Adrenal gland (tissue), 9 donors: ENCODE measurements at regions not wholly inside any gene's neighbourhood (a gene's known extent, or its start where the extent isn't known, plus 50 kb on each side); places are given as distances from the start of the nearest gene placed in this dataset.

Source experiments
- DNase-seq, 7 donors: peaks; one replicate each; pipeline ENCODE4 v3.0.0-alpha.2; 2019 to 2020
- H3K27ac ChIP-seq, 5 donors: fragments of 200-600 bp; sonication (generic) in 4 of 5; 1 replicate in 3 of 5; 2 replicates in 2 of 5; pipeline versions ENCODE4 v1.5.1 to v1.8.0; 2016 to 2020; ENCODE audit warnings: mild to moderate bottlenecking in 1 of 5
- H3K27me3 ChIP-seq: fragments of 200-600 bp; 2 replicates; pipeline ENCODE4 v1.8.0; 2021
- H3K36me3 ChIP-seq, 2 donors: fragments of 200-600 bp; replicated peaks in 1 of 2; 1 replicate in 1 of 2; 2 replicates in 1 of 2; pipeline versions ENCODE4 v1.5.1 to v1.8.0; 2018 to 2022
- H3K4me1 ChIP-seq, 2 donors: fragments of 200-600 bp; replicated peaks in 1 of 2; 1 replicate in 1 of 2; 2 replicates in 1 of 2; pipeline versions ENCODE4 v1.5.1 to v1.8.0; 2018 to 2021
- H3K4me3 ChIP-seq, 4 donors: fragments of 200-600 bp; sonication (generic) in 3 of 4; one replicate each; pipeline ENCODE4 v1.5.1; 2016 to 2018
- H3K9me3 ChIP-seq, 3 donors: fragments of 200-600 bp; sonication (generic) in 1 of 3; replicated peaks in 1 of 3; 1 replicate in 2 of 3; 2 replicates in 1 of 3; pipeline versions ENCODE4 v1.5.1 to v1.8.0; 2016 to 2021
- CTCF ChIP-seq, 6 experiments: fragments of 450-650 bp in 4 of 6; fragments of 200-600 bp in 2 of 6; sonication (generic) in 1 of 6; IDR thresholded peaks; 1 replicate in 5 of 6; 2 replicates in 1 of 6; pipeline versions ENCODE4 v1.5.1 to v1.8.0; 2016 to 2021; ENCODE audit warnings: antibody characterized with exemption in 6 of 6, mild to moderate bottlenecking in 2 of 6, moderate library complexity in 1 of 6
- POLR2A ChIP-seq, 2 donors: fragments of 450-650 bp; IDR thresholded peaks; one replicate each; pipeline ENCODE4 v1.6.1; 2017; ENCODE audit warnings: antibody characterized with exemption in 2 of 2, mild to moderate bottlenecking in 2 of 2, moderate library complexity in 1 of 2
- WGBS, 4 donors: extraction: QIAGEN DNeasy Blood & Tissue Kit in 2 of 4; methylation state at CpG; one replicate each; pipeline versions ENCODE4 v1.1.5 to v1.1.7; 2013 to 2017; 5-methylcytosine and 5-hydroxymethylcytosine counted together
- intact Hi-C, 2 donors: fragments of 100-400 bp; cut with DNase I; formaldehyde crosslinking; loops; one replicate each; pipeline versions ENCODE4 v1.14.1 to v1.15.0; 2022 to 2023
- donor health status: healthy with polysubstance abuse.
- donor health status: Bipolar disorder and iron deficiency.
- donor health status: DM: yes; HTN: yes; CAD: no.
- donor health status: DM: no; HTN: no; CAD: no.
- donor health status: DM: no; HTN: no; CAD: no.

GRCh38 chr6:105578179-105578707 is 175.4 kb upstream of the PREP start:
- TF ChIP-seq CTCF (IDR thresholded peaks at IDR 0.05) (no peak), POLR2A (IDR thresholded peaks at IDR 0.05) (no peak)
- 31 to 51% (median 40%) methylated on average over 1 of the region's 1 CpG for WGBS, 4 donors
- no peak overlapping the region for H3K27ac ChIP-seq

GRCh38 chr6:105573556-105573955 is 170.7 kb upstream of the PREP start:
- no peak overlapping the region for H3K4me3 ChIP-seq
- 42 to 53% (median 45%) methylated on average over 2 of the region's 2 CpGs for WGBS, 4 donors
- no peaks in the 10 kb centered on the region for H3K9me3 ChIP-seq
- no peaks in the 10 kb centered on the region for H3K36me3 ChIP-seq
- intact Hi-C loops, result no loop called here
- peaks cover 0 to 6% of the 10 kb centered on the region in 2 donors for H3K4me1 ChIP-seq
- no peak overlapping the region for H3K27ac ChIP-seq
- no peak for DNase-seq
- peaks cover 5% of the 10 kb centered on the region for H3K27me3 ChIP-seq
- no peak for TF ChIP-seq POLR2A (IDR thresholded peaks at IDR 0.05)
- TF ChIP-seq CTCF (IDR thresholded peaks at IDR 0.05), result no peak

More at GRCh38 chr6:105578179-105578707, 175.4 kb upstream of the PREP start:
- DNase-seq, result no peak
- Histone ChIP-seq H3K4me3 (no peak overlapping the region), H3K4me1 (no peaks in the 10 kb centered on the region), H3K9me3 (no peaks in the 10 kb centered on the region), H3K27me3 (no peaks in the 10 kb centered on the region), H3K36me3 (no peaks in the 10 kb centered on the region)
- intact Hi-C loops, result no loop called here

- intact Hi-C loops, result no loop called here
- WGBS, 4 donors, result 64 to 77% (median 69%) methylated on average over 2 of the region's 2 CpGs
- TF ChIP-seq POLR2A (IDR thresholded peaks at IDR 0.05), result no peak
- no peak for TF ChIP-seq CTCF (IDR thresholded peaks at IDR 0.05)
These were observed 170.3 kb upstream of the PREP start for GRCh38 chr6:105573138-105573537.

GRCh38 chr6:105570416-105570815 is 167.5 kb upstream of the PREP start:
- peaks cover 5% of the 10 kb centered on the region for H3K27me3 ChIP-seq
- no peak for DNase-seq
- no peaks in the 10 kb centered on the region for H3K9me3 ChIP-seq
- intact Hi-C loops, result no loop called here
- H3K4me1 ChIP-seq, result peaks cover 0 to 6% of the 10 kb centered on the region in 2 donors
- WGBS, 4 donors, result 60 to 66% (median 63%) methylated on average over 3 of the region's 3 CpGs
- no peaks in the 10 kb centered on the region for H3K36me3 ChIP-seq
- no peak overlapping the region for H3K27ac ChIP-seq
- TF ChIP-seq CTCF (IDR thresholded peaks at IDR 0.05), result no peak
- no peak for TF ChIP-seq POLR2A (IDR thresholded peaks at IDR 0.05)
- H3K4me3 ChIP-seq, result no peak overlapping the region

More at GRCh38 chr6:105573138-105573537, 170.3 kb upstream of the PREP start:
- Histone ChIP-seq H3K27ac (no peak overlapping the region), H3K4me1 (peaks cover 0 to 6% of the 10 kb centered on the region in 2 donors), H3K9me3 (no peaks in the 10 kb centered on the region), H3K27me3 (peaks cover 5% of the 10 kb centered on the region), H3K36me3 (no peaks in the 10 kb centered on the region), H3K4me3 (no peak overlapping the region)
- no peak for DNase-seq
